ENCODE measurements at regions not wholly inside any gene's neighbourhood (a gene's known extent, or its start where the extent isn't known, plus 50 kb on each side); places are given as distances from the start of the nearest gene placed in this dataset.

DNA sequence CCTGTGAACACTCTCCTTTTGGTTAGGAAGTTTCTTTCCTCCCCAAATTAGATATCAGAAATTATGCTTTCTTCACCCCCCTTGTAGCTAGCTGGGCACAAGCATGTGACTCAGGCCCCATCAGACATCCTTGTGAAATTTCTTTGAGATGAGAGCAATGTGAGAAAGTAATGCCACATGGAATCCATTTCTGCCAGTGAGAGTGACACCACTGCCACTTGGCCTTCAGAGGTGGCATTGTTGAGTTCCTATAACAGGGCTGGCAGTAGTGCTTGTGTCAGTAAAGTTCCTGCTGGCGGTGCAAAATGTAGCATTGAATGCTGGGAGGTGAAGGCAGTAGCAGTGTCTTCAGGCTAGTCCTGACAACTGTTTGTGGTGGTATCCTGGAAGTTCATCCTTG lies 80.7 kb upstream of the ZNF280D start:
- no peak overlapping the region for H3K4me3 ChIP-seq (replicated peaks in 1 of 2; ENCODE audit: low read depth in 2 of 2, low read length in 2 of 2)
- peak in 1 of 2 donors; percentile 33 for DNase-seq (ENCODE audit: low read depth in 2 of 2)
- TF ChIP-seq, protein P1, sequence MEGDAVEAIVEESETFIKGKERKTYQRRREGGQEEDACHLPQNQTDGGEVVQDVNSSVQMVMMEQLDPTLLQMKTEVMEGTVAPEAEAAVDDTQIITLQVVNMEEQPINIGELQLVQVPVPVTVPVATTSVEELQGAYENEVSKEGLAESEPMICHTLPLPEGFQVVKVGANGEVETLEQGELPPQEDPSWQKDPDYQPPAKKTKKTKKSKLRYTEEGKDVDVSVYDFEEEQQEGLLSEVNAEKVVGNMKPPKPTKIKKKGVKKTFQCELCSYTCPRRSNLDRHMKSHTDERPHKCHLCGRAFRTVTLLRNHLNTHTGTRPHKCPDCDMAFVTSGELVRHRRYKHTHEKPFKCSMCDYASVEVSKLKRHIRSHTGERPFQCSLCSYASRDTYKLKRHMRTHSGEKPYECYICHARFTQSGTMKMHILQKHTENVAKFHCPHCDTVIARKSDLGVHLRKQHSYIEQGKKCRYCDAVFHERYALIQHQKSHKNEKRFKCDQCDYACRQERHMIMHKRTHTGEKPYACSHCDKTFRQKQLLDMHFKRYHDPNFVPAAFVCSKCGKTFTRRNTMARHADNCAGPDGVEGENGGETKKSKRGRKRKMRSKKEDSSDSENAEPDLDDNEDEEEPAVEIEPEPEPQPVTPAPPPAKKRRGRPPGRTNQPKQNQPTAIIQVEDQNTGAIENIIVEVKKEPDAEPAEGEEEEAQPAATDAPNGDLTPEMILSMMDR (IDR thresholded peaks at IDR 0.05; ENCODE audit: low read depth, low read length) = no peak

DNA sequence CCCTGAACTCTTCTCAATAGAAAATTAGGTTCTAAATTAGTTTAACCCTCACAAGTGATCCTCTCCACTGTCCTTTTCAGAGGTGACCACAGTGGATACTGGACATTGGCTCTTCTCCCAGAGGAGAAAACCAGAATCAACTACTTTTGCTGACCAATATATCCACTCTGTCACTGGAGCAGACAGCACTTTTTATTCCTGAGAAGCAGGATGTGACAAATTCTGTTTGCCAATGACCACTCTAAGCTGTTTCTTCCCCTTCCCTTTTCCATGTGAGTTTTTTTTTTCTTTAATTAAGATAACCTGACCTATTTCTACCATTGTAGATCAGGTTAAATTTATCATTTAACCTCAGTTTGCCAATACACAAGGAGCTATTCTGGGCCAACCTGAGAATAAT lies 79.7 kb upstream of the ZNF280D start:
- DNase-seq (ENCODE audit: low read depth in 2 of 2) = no peak
- TF ChIP-seq, protein P1 (IDR thresholded peaks at IDR 0.05; ENCODE audit: low read depth, low read length) = no peak
- H3K4me3 ChIP-seq (replicated peaks in 1 of 2; ENCODE audit: low read depth in 2 of 2, low read length in 2 of 2) = no peak overlapping the region

DNA sequence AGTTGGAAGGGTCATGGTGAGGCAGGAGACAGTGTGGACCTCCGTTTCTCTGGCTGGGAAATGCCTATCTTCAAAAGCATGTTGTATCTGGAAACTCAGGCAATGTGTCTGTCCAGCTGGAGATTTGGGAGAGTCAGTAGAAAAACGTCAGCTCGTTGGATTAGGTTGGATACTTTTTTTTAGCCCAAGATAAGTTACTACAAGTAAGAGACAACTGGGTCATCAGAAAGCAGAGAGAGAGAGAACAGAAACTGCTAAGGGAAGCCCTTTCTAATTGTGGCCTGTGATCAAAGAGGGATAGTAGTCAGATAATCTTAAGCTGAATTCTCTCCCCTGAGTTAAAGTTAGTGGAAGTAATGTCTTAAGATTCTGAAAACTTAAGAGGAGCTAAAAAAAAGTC lies 78.9 kb upstream of the ZNF280D start:
- TF ChIP-seq, protein P1 (IDR thresholded peaks at IDR 0.05; ENCODE audit: low read depth, low read length) = no peak
- no peak for DNase-seq (ENCODE audit: low read depth in 2 of 2)
- no peak overlapping the region for H3K4me3 ChIP-seq (replicated peaks in 1 of 2; ENCODE audit: low read depth in 2 of 2, low read length in 2 of 2)

DNA sequence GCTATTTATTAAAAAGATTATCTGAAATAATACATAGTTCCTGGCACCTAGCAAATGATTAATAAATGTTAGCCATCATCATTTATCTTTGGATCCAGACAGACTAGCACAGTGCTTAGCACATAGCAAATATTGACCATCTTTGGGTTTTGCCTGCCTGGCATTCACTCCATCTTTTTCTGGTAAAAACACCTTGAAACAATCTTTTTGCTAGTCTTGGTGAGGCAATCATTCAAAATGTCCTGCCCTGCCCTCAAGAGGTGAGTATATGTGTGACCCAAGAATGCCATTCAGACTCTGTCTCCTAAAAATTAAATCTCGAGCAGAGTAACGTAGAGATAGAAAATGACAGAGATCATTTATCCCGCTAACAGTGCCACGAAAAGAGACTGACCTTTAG lies 78.3 kb upstream of the ZNF280D start:
- TF ChIP-seq, protein P1 (IDR thresholded peaks at IDR 0.05; ENCODE audit: low read depth, low read length) = no peak
- DNase-seq (ENCODE audit: low read depth in 2 of 2) = no peak
- H3K4me3 ChIP-seq (replicated peaks in 1 of 2; ENCODE audit: low read depth in 2 of 2, low read length in 2 of 2) = no peak overlapping the region

DNA sequence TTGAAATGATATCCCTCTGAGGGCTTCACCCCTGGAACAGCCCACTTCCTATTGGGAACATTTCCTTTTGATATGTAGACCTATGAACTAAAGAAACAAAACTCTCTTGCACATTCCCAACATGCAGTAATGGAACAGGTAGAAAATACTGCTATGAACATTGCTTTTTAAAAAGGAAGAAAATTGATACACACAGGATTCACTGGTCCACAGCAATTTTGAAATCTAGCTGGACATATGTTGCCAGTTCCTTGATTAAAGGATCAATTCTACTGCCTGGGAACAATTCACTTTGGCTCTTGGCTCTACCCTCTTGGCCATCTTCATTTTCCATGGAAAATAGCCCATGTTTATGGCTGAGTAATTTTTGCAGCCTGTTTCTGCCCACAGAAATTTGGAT lies 74.9 kb upstream of the ZNF280D start:
- TF ChIP-seq, protein P1 (IDR thresholded peaks at IDR 0.05; ENCODE audit: low read depth, low read length) = no peak
- no peak overlapping the region for H3K4me3 ChIP-seq (replicated peaks in 1 of 2; ENCODE audit: low read depth in 2 of 2, low read length in 2 of 2)
- DNase-seq (ENCODE audit: low read depth in 2 of 2) = no peak

DNA sequence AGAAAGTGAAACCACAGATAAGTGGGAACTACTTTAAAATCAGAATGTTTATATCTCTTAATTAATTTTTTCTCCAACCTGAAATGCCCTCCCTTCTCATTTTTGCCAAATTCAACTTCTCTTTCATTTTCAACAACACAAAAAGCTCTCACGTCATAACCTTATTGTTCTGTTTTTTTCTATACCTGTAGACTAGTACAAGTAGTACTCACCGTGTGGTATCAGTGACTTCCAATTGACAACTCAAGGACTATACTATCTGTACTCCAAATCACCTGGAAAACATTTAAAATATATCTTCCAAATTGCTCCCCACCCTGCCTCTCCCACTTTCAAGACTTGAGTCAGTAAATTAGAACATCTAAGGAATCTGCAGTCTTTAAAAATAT lies 72.8 kb upstream of the ZNF280D start:
- H3K4me3 ChIP-seq (replicated peaks in 1 of 2; ENCODE audit: low read depth in 2 of 2, low read length in 2 of 2) = peak overlapping the region in 1 of 2 donors; percentile 32

More for the DNA sequence above, 72.8 kb upstream of the ZNF280D start:
- TF ChIP-seq, protein P1 (IDR thresholded peaks at IDR 0.05; ENCODE audit: low read depth, low read length) = no peak
- DNase-seq (ENCODE audit: low read depth in 2 of 2) = no peak

All from cardiac fibroblast (primary cell).